ENCODE measurements at regions not wholly inside any gene's neighbourhood (a gene's known extent, or its start where the extent isn't known, plus 50 kb on each side); places are given as distances from the start of the nearest gene placed in this dataset.
A peak's percentile ranks its signal among the peaks of the same experiment; 100 is the strongest.

GRCh38 chr9:88726803-88727202 lies 191.8 kb downstream of the NXNL2 start:
- Histone ChIP-seq H3K27me3 (replicated peaks) (no peaks in the 10 kb centered on the region), H3K4me3 (ENCODE audit: low read depth, low read length) (no peak overlapping the region), H3K27ac (no peak overlapping the region), H3K36me3 (replicated peaks) (no peaks in the 10 kb centered on the region)
- no peak for DNase-seq
- no peak for TF ChIP-seq CTCF (IDR thresholded peaks at IDR 0.05; ENCODE audit: low read depth, low read length, missing control alignments)
- in situ Hi-C loops (cut with HindIII; ENCODE audit: low pct_ligation_motif_present, low sequenced_read_pairs), result no loop called here

DNA sequence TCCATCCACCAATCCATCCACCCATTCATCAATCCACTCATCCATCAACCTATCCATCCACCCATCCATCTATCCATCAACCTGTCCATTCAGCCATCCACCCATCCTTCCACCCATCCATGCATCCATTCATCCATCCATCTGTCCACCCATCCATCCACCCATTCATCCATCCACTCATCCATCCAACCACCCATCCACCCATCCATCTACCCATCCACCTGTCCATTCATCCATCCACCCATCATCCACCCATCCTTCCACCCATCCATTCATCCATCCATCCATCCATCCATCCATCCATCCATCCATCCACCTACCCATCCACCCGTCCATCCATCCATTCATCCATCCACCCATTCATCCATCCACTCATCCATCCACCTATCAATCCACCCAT lies 195.8 kb downstream of the NXNL2 start:
- no peaks in the 10 kb centered on the region for H3K27me3 ChIP-seq (replicated peaks)
- H3K4me3 ChIP-seq (ENCODE audit: low read depth, low read length), result no peak overlapping the region
- no peak for DNase-seq
- no peak for TF ChIP-seq CTCF (IDR thresholded peaks at IDR 0.05; ENCODE audit: low read depth, low read length, missing control alignments)
- in situ Hi-C loops (cut with HindIII; ENCODE audit: low pct_ligation_motif_present, low sequenced_read_pairs), result no loop called here
- H3K27ac ChIP-seq, result no peak overlapping the region
- no peaks in the 10 kb centered on the region for H3K36me3 ChIP-seq (replicated peaks)

GRCh38 chr9:88732128-88732527 lies 197.2 kb downstream of the NXNL2 start:
- in situ Hi-C loops (cut with HindIII; ENCODE audit: low pct_ligation_motif_present, low sequenced_read_pairs), result no loop called here
- Histone ChIP-seq H3K36me3 (replicated peaks) (no peaks in the 10 kb centered on the region), H3K27ac (peak overlapping the region; percentile 94), H3K4me3 (ENCODE audit: low read depth, low read length) (no peak overlapping the region), H3K27me3 (replicated peaks) (no peaks in the 10 kb centered on the region)
- TF ChIP-seq CTCF (IDR thresholded peaks at IDR 0.05; ENCODE audit: low read depth, low read length, missing control alignments), result no peak
- DNase-seq, result peak; percentile 98

DNA sequence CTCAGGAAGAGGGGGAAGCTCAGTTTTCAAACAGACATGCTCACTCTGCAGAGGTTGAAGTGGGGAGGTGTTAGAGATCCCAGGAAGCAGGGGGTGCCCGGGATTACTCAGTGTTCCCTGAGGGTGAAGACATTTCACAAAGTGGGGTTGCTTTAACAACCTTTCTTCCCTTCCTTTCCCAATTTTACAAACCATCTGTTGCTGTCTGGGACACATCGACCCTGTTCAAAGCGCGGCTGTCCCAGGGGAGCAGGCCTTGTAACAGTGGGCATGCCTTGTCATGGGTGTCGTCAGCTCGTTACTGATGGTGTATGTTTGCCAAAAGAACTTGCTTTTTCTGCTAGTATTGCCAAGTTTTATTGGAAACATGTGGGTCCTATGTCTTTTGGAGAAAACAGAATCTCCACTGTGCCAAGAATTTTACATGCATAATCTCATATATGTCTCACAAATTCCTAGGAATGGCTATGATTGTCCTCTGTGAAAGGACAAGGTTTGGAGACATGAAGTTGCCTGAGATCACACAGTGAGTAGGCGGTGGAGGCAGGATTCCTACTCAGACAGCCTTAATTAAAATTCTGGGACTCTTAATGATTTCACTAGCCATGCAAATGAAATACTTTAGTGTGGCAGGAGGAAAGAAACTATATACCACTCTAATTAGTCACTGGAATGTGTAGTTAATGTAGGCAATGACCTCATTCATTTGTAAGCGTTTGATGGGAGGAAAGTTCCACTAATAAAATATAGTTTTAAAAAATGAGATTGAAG lies 198.9 kb downstream of the NXNL2 start:
- no peak for TF ChIP-seq CTCF (IDR thresholded peaks at IDR 0.05; ENCODE audit: low read depth, low read length, missing control alignments)
- no peaks in the 10 kb centered on the region for H3K36me3 ChIP-seq (replicated peaks)
- H3K4me3 ChIP-seq (ENCODE audit: low read depth, low read length), result no peak overlapping the region
- peak; percentile 41 for DNase-seq
- no peaks in the 10 kb centered on the region for H3K27me3 ChIP-seq (replicated peaks)
- H3K27ac ChIP-seq, result peak overlapping the region; percentile 94
- in situ Hi-C loops (cut with HindIII; ENCODE audit: low pct_ligation_motif_present, low sequenced_read_pairs), result no loop called here

GRCh38 chr9:88734527-88734926 lies 199.5 kb downstream of the NXNL2 start:
- Histone ChIP-seq H3K27ac (peak overlapping the region; percentile 94), H3K36me3 (replicated peaks) (no peaks in the 10 kb centered on the region), H3K27me3 (replicated peaks) (no peaks in the 10 kb centered on the region), H3K4me3 (ENCODE audit: low read depth, low read length) (no peak overlapping the region)
- in situ Hi-C loops (cut with HindIII; ENCODE audit: low pct_ligation_motif_present, low sequenced_read_pairs), result no loop called here
- TF ChIP-seq CTCF (IDR thresholded peaks at IDR 0.05; ENCODE audit: low read depth, low read length, missing control alignments), result no peak
- DNase-seq, result no peak

- Histone ChIP-seq H3K27me3 (replicated peaks) (no peaks in the 10 kb centered on the region), H3K27ac (no peak overlapping the region), H3K36me3 (replicated peaks) (no peaks in the 10 kb centered on the region), H3K4me3 (ENCODE audit: low read depth, low read length) (no peak overlapping the region)
- in situ Hi-C loops (cut with HindIII; ENCODE audit: low pct_ligation_motif_present, low sequenced_read_pairs), result no loop called here
- TF ChIP-seq CTCF (IDR thresholded peaks at IDR 0.05; ENCODE audit: low read depth, low read length, missing control alignments), result no peak
- no peak for DNase-seq
Observed at GRCh38 chr9:88736136-88736637, 201.2 kb downstream of the NXNL2 start.

Data from brain microvascular endothelial cell (primary cell).